Uterus (tissue), 3 donors: ENCODE measurements at regions not wholly inside any gene's neighbourhood (a gene's known extent, or its start where the extent isn't known, plus 50 kb on each side); places are given as distances from the start of the nearest gene placed in this dataset.
"Not testable (repeated sequence)": the region's sequence is repeated elsewhere in the genome, so short reads cannot be mapped to it uniquely, and the experiment has no call there.

ENCODE experiments used
- DNase-seq, 2 donors: peaks; one replicate each; pipeline ENCODE4 v3.0.0-alpha.2; 2019 to 2020
- H3K27ac ChIP-seq, 2 donors: fragments of 200-600 bp; sonication (generic); 1 replicate in 1 of 2; 2 replicates in 1 of 2; pipeline ENCODE4 v1.5.1; 2016 to 2018
- H3K27me3 ChIP-seq, 2 donors: fragments of 200-600 bp; sonication (generic); one replicate each; pipeline ENCODE4 v1.5.1; 2018 to 2019; ENCODE audit warnings: control low read depth in 1 of 2
- H3K36me3 ChIP-seq, 2 donors: fragments of 200-600 bp; sonication (generic); one replicate each; pipeline ENCODE4 v1.5.1; 2019; ENCODE audit warnings: control low read depth in 1 of 2
- H3K4me1 ChIP-seq, 2 donors: fragments of 200-600 bp; sonication (generic); one replicate each; pipeline ENCODE4 v1.5.1; 2018 to 2019; ENCODE audit warnings: control low read depth in 1 of 2
- H3K4me3 ChIP-seq, 2 donors: fragments of 200-600 bp; sonication (generic); 1 replicate in 1 of 2; 2 replicates in 1 of 2; pipeline ENCODE4 v1.5.1; 2018 to 2019; ENCODE audit warnings: mild to moderate bottlenecking in 1 of 2
- H3K9me3 ChIP-seq, 2 donors: fragments of 200-600 bp; sonication (generic); one replicate each; pipeline ENCODE4 v1.5.1; 2019; ENCODE audit warnings: control low read depth in 1 of 2
- CTCF ChIP-seq, 4 experiments: fragments of 200-600 bp in 2 of 4; fragments of 450-650 bp in 2 of 4; sonication (generic) in 2 of 4; IDR thresholded peaks; one replicate each; pipeline ENCODE4 v1.5.1; 2016 to 2019; ENCODE audit warnings: antibody characterized with exemption in 4 of 4, mild to moderate bottlenecking in 2 of 4, moderate library complexity in 1 of 4
- POLR2A ChIP-seq, 2 donors: fragments of 450-650 bp; IDR thresholded peaks; one replicate each; pipeline ENCODE4 v1.6.1; 2016; ENCODE audit warnings: antibody characterized with exemption in 2 of 2, mild to moderate bottlenecking in 1 of 2, moderate library complexity in 1 of 2
- intact Hi-C: fragments of 100-400 bp; cut with DNase I; formaldehyde crosslinking; loops from one replicate; pipeline ENCODE4 v1.15.1; 2023; ENCODE audit warnings: low total_unique reads
- donor health status: DM: yes; HTN: yes; CAD: no.

- no peaks in the 10 kb centered on the region for H3K9me3 ChIP-seq
- TF ChIP-seq POLR2A (IDR thresholded peaks at IDR 0.05) (no peak), CTCF (IDR thresholded peaks at IDR 0.05) (no peak)
- H3K4me3 ChIP-seq: no peak overlapping the region
- no peaks in the 10 kb centered on the region for H3K4me1 ChIP-seq
- no peaks in the 10 kb centered on the region for H3K36me3 ChIP-seq
- DNase-seq: no peak
- no peaks in the 10 kb centered on the region for H3K27me3 ChIP-seq
- no peak overlapping the region for H3K27ac ChIP-seq
- intact Hi-C loops: no loop called here
Observed at GRCh38 chr4:100875296-100876068, 357.7 kb upstream of the EMCN start.

- no peak overlapping the region for H3K27ac ChIP-seq
- TF ChIP-seq POLR2A (IDR thresholded peaks at IDR 0.05) (no peak), CTCF (IDR thresholded peaks at IDR 0.05) (no peak)
- no peak overlapping the region for H3K4me3 ChIP-seq
- H3K27me3 ChIP-seq: no peaks in the 10 kb centered on the region
- intact Hi-C loops: no loop called here
- no peaks in the 10 kb centered on the region for H3K36me3 ChIP-seq
- H3K4me1 ChIP-seq: no peaks in the 10 kb centered on the region
- no peaks in the 10 kb centered on the region for H3K9me3 ChIP-seq
- no peak for DNase-seq
Observed at GRCh38 chr4:100872811-100873210, 355.0 kb upstream of the EMCN start.

GRCh38 chr4:100870940-100871772 lies 353.3 kb upstream of the EMCN start:
- TF ChIP-seq CTCF (IDR thresholded peaks at IDR 0.05) (no peak), POLR2A (IDR thresholded peaks at IDR 0.05) (no peak)
- Histone ChIP-seq H3K9me3 (no peaks in the 10 kb centered on the region), H3K27ac (no peak overlapping the region), H3K36me3 (no peaks in the 10 kb centered on the region), H3K27me3 (no peaks in the 10 kb centered on the region), H3K4me1 (no peaks in the 10 kb centered on the region), H3K4me3 (no peak overlapping the region)
- intact Hi-C loops: no loop called here
- no peak for DNase-seq

GRCh38 chr4:100869276-100869675 lies 351.5 kb upstream of the EMCN start:
- TF ChIP-seq CTCF (IDR thresholded peaks at IDR 0.05) (no peak), POLR2A (IDR thresholded peaks at IDR 0.05) (no peak)
- intact Hi-C loops: no loop called here
- Histone ChIP-seq H3K9me3 (no peaks in the 10 kb centered on the region), H3K27me3 (no peaks in the 10 kb centered on the region), H3K27ac (no peak overlapping the region), H3K4me3 (no peak overlapping the region), H3K4me1 (no peaks in the 10 kb centered on the region), H3K36me3 (no peaks in the 10 kb centered on the region)
- no peak for DNase-seq

- DNase-seq, H3K4me1 ChIP-seq, H3K36me3 ChIP-seq, H3K27me3 ChIP-seq, H3K27ac ChIP-seq, intact Hi-C loops, H3K9me3 ChIP-seq, H3K4me3 ChIP-seq: not testable (repeated sequence)
Observed at GRCh38 chr4:100868281-100868680, 350.5 kb upstream of the EMCN start.
